HCT116 (cell line): ENCODE measurements at regions not wholly inside any gene's neighbourhood (a gene's known extent, or its start where the extent isn't known, plus 50 kb on each side); places are given as distances from the start of the nearest gene placed in this dataset.

Experiments used
- ATAC-seq: fragments of 200-7000 bp; cut with Tn5 transposase; 2 replicates; pipeline ENCODE4 v1.9.1; 2020; ENCODE audit warnings: mild to moderate bottlenecking, moderate library complexity
- BruUV-seq: library from RNA; stranded (reverse); fragments of 400-500 nt; replicated peaks from 2 replicates; lab custom pipeline; 2021; lab: Mats Ljungman, UMichigan
- CTCF ChIA-PET: fragments of 300-600 bp; sonication (Branson Sonifier 250); formaldehyde crosslinking; loops from one replicate; lab custom pipeline; 2021; ENCODE audit warnings: antibody characterized with exemption; lab: Charles Lee
- POLR2A ChIA-PET: fragments of 300-600, 350-600 bp; sonication (Branson Sonifier 250); formaldehyde crosslinking; loops from one replicate; lab custom pipeline; 2021; ENCODE audit warnings: antibody characterized with exemption; lab: Charles Lee
- RAD21 ChIA-PET, 2 experiments: fragments of 300-600 bp; sonication (Branson Sonifier 250); formaldehyde crosslinking; loops; one replicate each; lab custom pipeline; 2023; ENCODE audit warnings: low total read pairs in 2 of 2; ENCODE audit not compliant: uncharacterized antibody in 2 of 2, unreplicated experiment in 2 of 2, low non-redundant PET in 1 of 2; lab: Charles Lee
- DNase-seq: peaks from one replicate; pipeline ENCODE4 v3.0.0-alpha.2; 2010; ENCODE audit warnings: low read depth, low spot score
- H2AFZ ChIP-seq: fragments of 200-600 bp; shearing (Covaris generic), sonication (generic); 2 replicates; pipeline ENCODE4 v1.6.1; 2017; ENCODE audit warnings: low read depth, mixed run types, mixed read lengths, antibody characterized with exemption, low read length; ENCODE audit not compliant: poor library complexity, severe bottlenecking
- H3K27ac ChIP-seq: 2 replicates; pipeline ENCODE4 v1.5.1; 2012; ENCODE audit warnings: low read depth, low read length
- H3K27me3 ChIP-seq: fragments of 200-600 bp; sonication (generic); 2 replicates; pipeline ENCODE4 v1.6.1; 2016; ENCODE audit warnings: mixed run types, low read length, mixed read lengths; ENCODE audit not compliant: insufficient read depth
- H3K36me3 ChIP-seq, 2 experiments: fragments of 200-500 bp in 1 of 2; fragments of 200-600 bp in 1 of 2; sonication (Bioruptor generic) in 1 of 2; sonication (generic) in 1 of 2; 2 replicates each; pipeline versions ENCODE4 v1.5.1 to v1.6.1; 2014 to 2016; ENCODE audit warnings: low read length in 2 of 2, inconsistent platforms in 1 of 2, mixed read lengths in 1 of 2, mixed run types in 1 of 2; ENCODE audit not compliant: insufficient read depth in 2 of 2, control insufficient read depth in 1 of 2
- H3K4me1 ChIP-seq, 2 experiments: fragments of 200-600 bp in 1 of 2; sonication (generic) in 1 of 2; 2 replicates each; pipeline versions ENCODE4 v1.5.1 to v1.6.1; 2012 to 2017; ENCODE audit warnings: low read length in 2 of 2, inconsistent platforms in 1 of 2, mild to moderate bottlenecking in 1 of 2, mixed read lengths in 1 of 2, mixed run types in 1 of 2, moderate library complexity in 1 of 2; ENCODE audit not compliant: insufficient read depth in 2 of 2, control insufficient read depth in 1 of 2
- H3K4me2 ChIP-seq: fragments of 200-600 bp; sonication (generic); 2 replicates; pipeline ENCODE4 v1.6.1; 2017; ENCODE audit warnings: mixed run types, low read length, mixed read lengths
- H3K4me3 ChIP-seq, 2 experiments: fragments of 200-600 bp in 1 of 2; sonication (generic) in 1 of 2; replicated peaks in 1 of 2; 2 replicates each; pipeline ENCODE4 v1.5.1; 2011 to 2016; ENCODE audit warnings: low read length in 2 of 2, control low read depth in 1 of 2, low read depth in 1 of 2, mild to moderate bottlenecking in 1 of 2, mixed read lengths in 1 of 2, mixed run types in 1 of 2
- H3K79me2 ChIP-seq: fragments of 200-600 bp; sonication (generic); 2 replicates; pipeline ENCODE4 v1.6.1; 2017; ENCODE audit warnings: mild to moderate bottlenecking, mixed run types, low read length, moderate library complexity, mixed read lengths; ENCODE audit not compliant: insufficient read depth
- H3K9ac ChIP-seq: fragments of 200-600 bp; sonication (generic); 2 replicates; pipeline ENCODE4 v1.6.1; 2016; ENCODE audit warnings: low read length, mixed read lengths
- H3K9me2 ChIP-seq: fragments of 200-600 bp; sonication (generic), shearing (Covaris generic); 2 replicates; pipeline ENCODE4 v1.6.1; 2017; ENCODE audit warnings: mixed run types, mild to moderate bottlenecking, moderate library complexity; ENCODE audit not compliant: insufficient read depth
- H3K9me3 ChIP-seq, 2 experiments: fragments of 200-500 bp in 1 of 2; fragments of 200-600 bp in 1 of 2; sonication (Bioruptor generic) in 1 of 2; sonication (generic) in 1 of 2; 2 replicates each; pipeline ENCODE4 v1.6.1; 2014 to 2017; ENCODE audit warnings: low read length in 2 of 2, mixed read lengths in 2 of 2, inconsistent platforms in 1 of 2, low read depth in 1 of 2, mild to moderate bottlenecking in 1 of 2, mixed run types in 1 of 2, moderate library complexity in 1 of 2; ENCODE audit not compliant: control insufficient read depth in 1 of 2, insufficient read depth in 1 of 2
- H4K20me1 ChIP-seq: fragments of 200-600 bp; sonication (generic), shearing (Covaris generic); 2 replicates; pipeline ENCODE4 v1.6.1; 2017; ENCODE audit warnings: mixed run types, mild to moderate bottlenecking, moderate library complexity; ENCODE audit not compliant: insufficient read depth
- ATF3 ChIP-seq: IDR thresholded peaks from 2 replicates; pipeline ENCODE4 v1.6.1; 2012
- CBX3 ChIP-seq: IDR thresholded peaks from 2 replicates; pipeline ENCODE4 v1.6.1; 2012; ENCODE audit warnings: low read depth
- CEBPB ChIP-seq: IDR thresholded peaks from 2 replicates; pipeline ENCODE4 v1.6.1; 2012; ENCODE audit warnings: low read depth
- EGR1 ChIP-seq: IDR thresholded peaks from 2 replicates; pipeline ENCODE4 v1.6.1; 2012; ENCODE audit warnings: low read depth
- ELF1 ChIP-seq: IDR thresholded peaks from 2 replicates; pipeline ENCODE4 v1.6.1; 2012; ENCODE audit warnings: low read depth, borderline replicate concordance
- EZH2phosphoT487 ChIP-seq: fragments of 200-600 bp; IDR thresholded peaks from 2 replicates; pipeline ENCODE4 v1.6.1; 2018; ENCODE audit warnings: antibody characterized with exemption, borderline replicate concordance
- FOSL1 ChIP-seq: IDR thresholded peaks from 2 replicates; pipeline ENCODE4 v1.6.1; 2012; ENCODE audit warnings: low read depth
- JUND ChIP-seq: IDR thresholded peaks from 2 replicates; pipeline ENCODE4 v1.6.1; 2012
- MAX ChIP-seq: IDR thresholded peaks from 2 replicates; pipeline ENCODE4 v1.6.1; 2012
- POLR2A ChIP-seq: IDR thresholded peaks from 2 replicates; pipeline ENCODE4 v1.7.0; 2011; ENCODE audit warnings: borderline replicate concordance; ENCODE audit not compliant: insufficient read depth, insufficient read length; ENCODE audit errors: extremely low read depth
- POLR2AphosphoS5 ChIP-seq: IDR thresholded peaks from 2 replicates; pipeline ENCODE4 v1.6.1; 2011; ENCODE audit warnings: mild to moderate bottlenecking, low read depth, low read length, moderate library complexity
- RAD21 ChIP-seq: IDR thresholded peaks from 2 replicates; pipeline ENCODE4 v1.6.1; 2012; ENCODE audit warnings: low read depth, mild to moderate bottlenecking
- REST ChIP-seq: IDR thresholded peaks from 2 replicates; pipeline ENCODE4 v1.6.1; 2012; ENCODE audit warnings: low read depth
- SP1 ChIP-seq: IDR thresholded peaks from 2 replicates; pipeline ENCODE4 v1.6.1; 2012; ENCODE audit warnings: low read depth
- SRF ChIP-seq: IDR thresholded peaks from 2 replicates; pipeline ENCODE4 v1.6.1; 2012; ENCODE audit warnings: low read depth
- TCF7L2 ChIP-seq: IDR thresholded peaks from 2 replicates; pipeline ENCODE4 v1.7.0; 2011; ENCODE audit warnings: borderline replicate concordance, inconsistent platforms; ENCODE audit not compliant: insufficient read depth, insufficient read length; ENCODE audit errors: extremely low read depth
- YY1 ChIP-seq: IDR thresholded peaks from 2 replicates; pipeline ENCODE4 v1.6.1; 2011; ENCODE audit warnings: low read length, low read depth, moderate library complexity, mild to moderate bottlenecking; ENCODE audit not compliant: insufficient replicate concordance; ENCODE audit errors: extremely low read depth
- ZFX ChIP-seq: fragments of 450-650 bp; IDR thresholded peaks from 2 replicates; pipeline ENCODE4 v1.6.1; 2017
- ZNF274 ChIP-seq: fragments of 200-500 bp; sonication (Bioruptor generic); IDR thresholded peaks from 2 replicates; pipeline ENCODE4 v1.6.1; 2014; ENCODE audit warnings: mild to moderate bottlenecking, low read depth, low read length, inconsistent platforms
- intact Hi-C: fragments of 100-400 bp; cut with micrococcal nuclease; formaldehyde crosslinking; loops from 2 replicates; pipeline ENCODE4 v1.10.0; 2022
- TF ChIP-seq, protein P1 (sequence below): IDR thresholded peaks from 2 replicates; pipeline ENCODE4 v1.6.1; 2011; ENCODE audit warnings: mild to moderate bottlenecking, low read length, moderate library complexity; ENCODE audit not compliant: insufficient replicate concordance; ENCODE audit errors: extremely low read depth

DNA sequence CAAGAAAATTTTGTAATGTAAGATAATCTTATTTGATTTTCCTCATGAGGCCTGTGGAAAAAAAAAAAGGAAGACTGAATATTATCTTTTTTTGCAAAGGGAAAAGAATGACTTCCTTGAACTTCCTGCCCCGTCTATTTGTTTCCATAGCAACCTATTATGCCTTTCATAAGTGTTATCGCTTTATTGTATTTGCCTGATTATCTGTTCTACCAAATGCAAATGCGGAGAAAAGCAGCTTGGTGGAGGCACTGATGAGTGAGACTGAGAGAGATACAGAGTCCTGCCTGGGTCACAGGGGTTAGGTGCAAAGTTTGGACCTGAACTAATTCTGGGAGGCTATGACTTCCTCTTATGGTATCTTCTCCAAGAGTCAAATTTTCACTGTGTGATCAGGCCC, 334.0 kb upstream of the KCNMB2 start:
- no peak overlapping the region for H3K4me2 ChIP-seq
- CTCF ChIA-PET = no interaction called here

More for the DNA sequence above, 334.0 kb upstream of the KCNMB2 start:
- no peak for ATAC-seq
- DNase-seq = no peak
- Histone ChIP-seq H3K9me2 (no peaks in the 10 kb centered on the region), H3K27me3 (no peaks in the 10 kb centered on the region), H2AFZ (no peak overlapping the region), H4K20me1 (no peaks in the 10 kb centered on the region), H3K9ac (no peak overlapping the region), H3K9me3 (no peaks in the 10 kb centered on the region), H3K79me2 (no peaks in the 10 kb centered on the region), H3K27ac (no peak overlapping the region), H3K4me3 (no peak overlapping the region), H3K4me1 (no peaks in the 10 kb centered on the region), H3K36me3 (no peaks in the 10 kb centered on the region)
- BruUV-seq = no TSS peak
- ChIA-PET RAD21 (no interaction called here), POLR2A (no interaction called here)
- intact Hi-C loops = no loop called here
- TF ChIP-seq REST (no peak), RAD21 (no peak), ZFX (no peak), YY1 (no peak), EZH2phosphoT487 (no peak), JUND (no peak), POLR2AphosphoS5 (no peak), FOSL1 (no peak), ELF1 (no peak), ATF3 (no peak), CBX3 (no peak), MAX (no peak), ZNF274 (no peak), CEBPB (no peak), TCF7L2 (no peak), SRF (no peak), POLR2A (no peak), EGR1 (no peak), SP1 (no peak)
- TF ChIP-seq, protein P1, sequence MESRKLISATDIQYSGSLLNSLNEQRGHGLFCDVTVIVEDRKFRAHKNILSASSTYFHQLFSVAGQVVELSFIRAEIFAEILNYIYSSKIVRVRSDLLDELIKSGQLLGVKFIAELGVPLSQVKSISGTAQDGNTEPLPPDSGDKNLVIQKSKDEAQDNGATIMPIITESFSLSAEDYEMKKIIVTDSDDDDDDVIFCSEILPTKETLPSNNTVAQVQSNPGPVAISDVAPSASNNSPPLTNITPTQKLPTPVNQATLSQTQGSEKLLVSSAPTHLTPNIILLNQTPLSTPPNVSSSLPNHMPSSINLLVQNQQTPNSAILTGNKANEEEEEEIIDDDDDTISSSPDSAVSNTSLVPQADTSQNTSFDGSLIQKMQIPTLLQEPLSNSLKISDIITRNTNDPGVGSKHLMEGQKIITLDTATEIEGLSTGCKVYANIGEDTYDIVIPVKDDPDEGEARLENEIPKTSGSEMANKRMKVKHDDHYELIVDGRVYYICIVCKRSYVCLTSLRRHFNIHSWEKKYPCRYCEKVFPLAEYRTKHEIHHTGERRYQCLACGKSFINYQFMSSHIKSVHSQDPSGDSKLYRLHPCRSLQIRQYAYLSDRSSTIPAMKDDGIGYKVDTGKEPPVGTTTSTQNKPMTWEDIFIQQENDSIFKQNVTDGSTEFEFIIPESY = no peak
